ENCODE measurements at regions not wholly inside any gene's neighbourhood (a gene's known extent, or its start where the extent isn't known, plus 50 kb on each side); places are given as distances from the start of the nearest gene placed in this dataset.

DNA sequence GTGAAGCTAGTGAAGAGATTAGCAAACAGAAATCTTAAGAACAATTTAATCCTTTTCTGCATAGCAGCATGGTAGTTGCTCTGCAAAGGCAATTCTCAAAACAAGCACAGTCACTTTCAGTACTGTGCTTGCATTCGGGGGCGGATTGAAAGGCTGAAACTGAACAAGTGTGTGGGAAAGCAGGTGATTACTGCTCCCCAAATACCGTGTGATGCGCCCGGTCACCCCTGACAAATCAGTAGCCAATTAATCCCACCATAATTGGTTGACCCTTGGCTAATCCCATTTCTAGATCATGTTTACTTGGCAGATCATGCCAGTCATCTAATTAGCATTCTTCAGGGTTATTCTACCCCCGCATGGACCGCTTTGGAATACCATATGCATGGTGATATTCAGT is 76.5 kb upstream of the ADRB1 start:
- intact Hi-C loops (cut with micrococcal nuclease): loop anchor here (10.0 kb wide), 1 partner anchor 968 kb away; the partner anchor contains the start of gene TRUB1

DNA sequence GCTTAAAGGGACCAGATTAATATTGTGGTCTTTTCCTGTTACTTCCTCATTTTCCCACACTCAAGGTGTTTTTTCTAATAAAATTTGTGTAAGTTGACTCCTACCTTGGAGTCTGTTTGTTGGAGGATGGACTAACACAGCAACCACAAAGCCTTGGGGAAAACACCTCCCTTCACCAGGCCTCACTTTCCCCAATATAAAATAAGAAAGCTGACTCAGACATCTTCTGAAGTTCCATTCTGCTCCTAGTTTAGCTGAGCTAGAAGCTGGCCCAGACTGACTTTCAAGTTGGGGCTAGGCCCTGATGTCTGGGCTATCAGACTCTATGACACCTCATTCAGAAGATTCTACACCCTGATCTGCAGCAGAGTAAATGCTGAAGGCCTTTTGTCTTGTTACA is 73.0 kb upstream of the ADRB1 start:
- intact Hi-C loops (cut with micrococcal nuclease): no loop called here

DNA sequence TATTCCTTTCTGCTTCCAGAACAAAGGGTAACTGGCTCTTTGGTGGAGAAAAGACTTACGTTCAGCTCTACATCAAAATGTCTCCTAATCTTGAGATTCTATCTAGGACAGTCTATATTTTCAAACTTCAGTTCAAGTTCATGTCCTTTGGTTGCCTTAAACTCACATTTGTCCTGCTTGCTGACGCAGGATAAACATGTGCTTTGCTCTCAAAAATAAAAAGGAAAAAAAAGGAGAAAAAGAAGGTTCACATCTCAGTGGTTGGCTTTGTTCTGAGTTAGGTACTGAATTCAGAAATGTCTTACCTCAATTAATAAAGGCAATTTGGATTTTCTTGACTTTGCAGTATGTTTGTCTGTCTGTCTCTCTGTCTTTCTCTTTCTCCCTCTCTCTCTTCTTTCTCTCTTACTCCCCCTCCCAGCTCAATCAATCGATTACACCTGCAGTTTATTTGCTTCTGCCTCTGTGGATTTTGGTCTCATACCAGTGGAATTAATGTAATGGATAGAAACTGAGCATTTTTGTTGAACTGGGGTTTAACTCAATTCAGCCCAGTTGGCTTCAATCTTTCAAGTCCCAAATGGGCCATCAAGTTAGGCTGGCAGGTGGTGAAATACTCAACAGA is 72.2 kb upstream of the ADRB1 start:
- intact Hi-C loops (cut with micrococcal nuclease): no loop called here

DNA sequence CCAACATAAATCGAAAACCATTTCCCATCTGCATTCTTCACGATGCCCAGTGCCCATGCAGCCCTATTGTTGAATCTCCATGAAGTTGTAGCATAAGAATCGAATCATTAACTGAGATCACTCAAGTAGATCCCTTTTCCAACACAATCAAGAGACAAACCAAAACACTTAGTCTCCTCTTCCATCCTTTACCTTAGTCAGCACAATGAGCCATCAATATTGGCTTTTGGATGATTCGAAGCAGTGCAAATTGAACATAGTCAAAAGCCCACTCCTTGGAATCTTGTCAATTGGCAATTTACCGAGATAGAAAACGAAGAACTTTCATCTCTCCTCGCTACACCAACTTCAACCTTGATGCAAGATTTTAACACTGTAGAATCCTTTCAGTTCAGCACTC is 66.5 kb upstream of the ADRB1 start:
- intact Hi-C loops (cut with micrococcal nuclease): no loop called here

DNA sequence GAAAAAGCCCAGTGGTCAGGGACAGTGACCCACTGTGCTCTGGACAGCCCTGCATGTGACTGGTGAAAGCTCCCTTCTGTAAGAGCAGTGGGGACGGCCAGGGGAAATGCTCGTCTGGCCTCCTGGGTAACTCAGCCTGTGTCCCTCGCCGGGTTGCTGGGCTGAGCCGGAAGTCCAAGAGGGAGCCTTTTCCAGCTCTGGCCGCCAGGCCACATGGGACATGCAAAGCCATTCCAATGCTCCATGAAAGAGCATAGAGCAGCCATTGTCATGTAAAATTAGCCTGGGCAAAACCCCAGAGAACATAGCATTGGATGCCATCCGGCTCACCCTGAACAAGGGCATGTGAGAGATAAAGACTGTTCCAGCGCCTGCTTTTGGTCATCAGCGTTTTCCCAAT is 64.9 kb upstream of the ADRB1 start:
- intact Hi-C loops (cut with micrococcal nuclease): no loop called here

DNA sequence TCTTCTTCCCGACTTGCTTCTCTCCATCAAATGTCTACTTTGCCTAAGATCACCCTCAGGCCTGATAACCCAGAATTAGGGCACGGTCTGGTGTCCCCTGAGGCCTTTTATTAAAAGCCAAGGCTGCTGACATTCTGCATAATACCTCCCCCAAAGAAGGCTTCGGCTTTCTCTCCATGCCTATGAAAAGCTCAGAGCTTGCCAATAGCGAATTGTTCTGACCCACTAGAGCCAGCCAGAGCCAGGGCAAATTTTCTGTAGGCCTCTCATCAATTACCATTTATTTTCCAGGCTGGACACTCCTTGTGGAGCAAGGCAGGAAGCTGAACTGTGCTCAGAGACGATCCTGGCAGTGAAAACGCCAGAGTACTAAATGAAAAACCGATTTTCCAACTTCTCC is 64.3 kb upstream of the ADRB1 start:
- intact Hi-C loops (cut with micrococcal nuclease): no loop called here

DNA sequence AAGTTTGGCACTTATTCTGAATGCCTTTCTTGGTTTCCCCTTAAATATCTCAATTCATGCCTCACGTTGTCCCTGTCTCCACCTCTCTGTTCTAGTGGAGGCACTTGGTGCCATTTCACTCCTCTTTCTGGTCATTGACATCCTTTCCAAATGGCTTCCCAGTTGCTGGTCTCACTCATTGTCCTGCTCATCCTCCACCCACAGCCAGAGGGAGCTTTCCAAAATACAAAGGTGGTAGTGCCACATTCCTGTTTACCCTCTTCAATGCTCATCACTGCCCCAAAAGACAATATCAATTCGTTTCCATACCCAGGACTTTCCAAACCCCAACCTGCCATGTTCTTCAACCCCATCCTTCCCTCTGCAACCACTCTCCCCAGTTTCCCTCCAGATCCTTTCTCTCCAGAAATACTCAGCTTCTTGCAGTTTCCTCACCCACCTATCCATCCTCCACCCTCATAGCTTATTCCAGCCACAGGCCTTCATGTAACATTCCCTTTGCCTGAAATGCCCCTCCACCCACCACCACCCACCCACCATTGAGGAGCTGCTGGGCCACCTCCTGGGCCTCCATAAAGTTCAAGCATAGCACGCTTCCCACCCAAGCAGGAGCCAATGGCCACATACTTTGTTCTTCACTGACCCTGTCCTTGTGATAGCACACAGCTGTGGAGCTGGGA is 63.1 kb upstream of the ADRB1 start:
- intact Hi-C loops (cut with micrococcal nuclease): no loop called here

DNA sequence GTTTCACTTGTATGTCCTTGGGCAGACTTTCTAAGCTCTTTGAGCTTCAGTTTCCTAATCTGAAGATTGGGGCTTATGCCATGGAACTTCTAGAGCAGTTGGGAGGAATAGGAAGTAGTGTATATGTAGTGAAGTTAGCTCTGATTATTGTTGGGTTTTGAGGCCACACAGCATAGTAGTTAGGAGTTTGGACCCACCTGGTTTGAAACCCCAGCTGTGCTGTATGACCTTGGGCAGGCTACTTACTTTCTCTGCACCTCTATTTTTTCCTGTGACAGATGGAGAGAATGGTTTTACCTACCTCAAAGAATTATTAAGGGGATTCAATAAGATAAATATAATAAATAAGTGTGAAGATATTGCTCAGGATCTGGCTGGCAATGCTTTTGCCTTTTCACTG is 61.4 kb upstream of the ADRB1 start:
- intact Hi-C loops (cut with micrococcal nuclease): loop anchor here (2.0 kb wide), 1 partner anchor 21 kb away; no protein-coding TSS in a partner anchor

DNA sequence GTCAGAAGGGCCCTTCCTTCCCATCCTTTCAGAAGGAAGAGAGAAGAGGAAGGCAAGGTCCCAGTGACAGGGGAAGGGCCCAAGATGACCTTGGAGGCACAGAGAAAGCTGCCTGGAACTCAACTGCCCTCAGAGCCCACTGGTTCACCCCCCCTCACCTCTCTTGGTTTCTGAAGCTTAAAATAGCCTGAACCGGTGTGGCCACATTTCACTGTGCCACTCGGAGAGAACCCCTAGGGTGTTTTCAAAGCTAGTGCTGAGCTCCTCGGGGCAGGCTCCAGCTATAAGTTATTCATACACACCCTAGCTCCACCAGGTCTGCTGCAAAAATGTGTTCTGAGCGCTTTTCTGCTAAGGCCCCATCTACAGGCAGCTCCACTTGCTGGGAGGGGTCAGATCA is 60.9 kb upstream of the ADRB1 start:
- intact Hi-C loops (cut with micrococcal nuclease): loop anchor here (2.0 kb wide), 1 partner anchor 22 kb away; no protein-coding TSS in a partner anchor

DNA sequence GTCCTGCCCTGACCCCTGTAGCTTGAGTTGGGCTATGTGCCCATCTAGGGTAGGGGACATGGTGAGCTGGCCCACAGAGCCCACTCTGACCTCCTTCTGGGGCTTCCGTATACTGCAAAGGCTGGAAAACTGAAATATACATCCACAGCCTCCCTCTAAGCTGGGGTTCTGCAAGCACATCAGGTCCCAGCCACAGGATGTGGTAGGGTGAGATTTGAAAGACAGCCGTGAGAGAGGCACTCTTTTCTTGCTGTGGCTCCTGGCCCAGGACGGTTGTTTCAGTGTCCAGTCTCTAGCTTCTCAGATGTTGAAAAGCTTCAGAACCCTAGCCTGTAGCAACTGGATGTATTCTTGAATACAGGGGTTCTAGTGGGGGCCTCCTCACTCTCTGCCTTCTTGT is 60.1 kb upstream of the ADRB1 start:
- intact Hi-C loops (cut with micrococcal nuclease): loop anchor here (2.0 kb wide), 1 partner anchor 23 kb away; no protein-coding TSS in a partner anchor

DNA sequence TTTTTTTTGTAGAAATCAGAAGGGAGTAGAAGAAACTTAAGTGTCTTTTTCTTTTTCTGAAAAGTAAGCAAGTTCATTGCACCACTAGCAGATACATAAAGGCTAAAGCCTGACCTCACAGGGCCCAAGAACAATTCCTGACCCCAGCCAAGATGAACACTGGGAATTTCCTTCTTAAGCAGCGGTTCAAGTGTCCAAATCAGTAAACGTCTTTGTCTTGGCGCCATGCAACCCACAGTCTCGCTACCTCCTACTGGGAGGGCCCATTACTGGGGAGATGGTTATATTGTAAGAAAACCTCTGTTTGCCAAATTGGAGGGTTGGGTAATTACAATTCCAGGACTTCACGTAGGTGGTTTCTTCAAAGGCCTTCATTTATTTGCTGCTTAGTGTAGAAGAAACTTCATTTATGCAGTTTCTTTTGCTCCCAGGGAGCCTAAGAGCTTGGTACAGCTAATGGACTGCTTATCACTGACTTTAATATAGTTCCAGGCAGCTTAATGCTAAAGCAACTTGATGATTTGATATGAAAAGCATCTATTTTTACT is 58.3 kb upstream of the ADRB1 start:
- intact Hi-C loops (cut with micrococcal nuclease): no loop called here

DNA sequence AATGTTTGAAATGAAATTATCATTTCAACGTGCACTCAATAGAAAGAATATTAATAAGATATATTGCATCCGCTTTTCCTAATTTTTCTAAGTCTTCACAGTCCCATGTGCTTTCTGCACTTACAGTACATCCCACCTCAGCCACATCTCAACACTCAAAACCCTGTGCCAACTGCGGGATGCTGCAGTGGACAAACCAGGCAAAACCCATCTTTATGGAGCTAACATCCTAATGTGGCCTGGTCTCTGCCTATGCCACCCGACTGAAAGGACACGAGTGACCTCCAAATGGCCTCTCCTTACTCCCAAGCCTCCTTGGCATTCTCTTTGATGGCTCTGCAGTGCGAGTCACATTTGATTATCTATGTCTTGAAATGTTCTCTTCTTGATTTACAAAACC is 57.4 kb upstream of the ADRB1 start:
- intact Hi-C loops (cut with micrococcal nuclease): no loop called here

DNA sequence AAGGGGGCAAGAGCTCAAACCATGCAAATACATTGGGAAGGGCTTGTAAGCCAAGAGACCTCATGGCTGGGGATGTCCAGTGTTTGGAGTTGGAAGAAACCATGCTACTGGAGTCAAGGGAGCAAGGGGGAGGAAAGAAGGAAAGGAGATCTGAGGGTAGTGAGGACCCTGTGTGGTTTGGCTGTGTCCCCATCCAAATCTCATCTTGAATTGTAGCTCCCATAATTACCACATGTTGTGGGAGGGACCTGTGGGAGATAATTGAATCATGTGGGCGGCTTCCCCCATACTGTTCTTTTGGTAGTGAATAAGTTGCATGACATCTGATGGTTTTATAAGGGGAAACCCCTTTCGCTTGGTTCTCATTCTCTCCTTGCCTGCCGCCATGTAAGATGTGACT is 56.5 kb upstream of the ADRB1 start:
- intact Hi-C loops (cut with micrococcal nuclease): no loop called here

DNA sequence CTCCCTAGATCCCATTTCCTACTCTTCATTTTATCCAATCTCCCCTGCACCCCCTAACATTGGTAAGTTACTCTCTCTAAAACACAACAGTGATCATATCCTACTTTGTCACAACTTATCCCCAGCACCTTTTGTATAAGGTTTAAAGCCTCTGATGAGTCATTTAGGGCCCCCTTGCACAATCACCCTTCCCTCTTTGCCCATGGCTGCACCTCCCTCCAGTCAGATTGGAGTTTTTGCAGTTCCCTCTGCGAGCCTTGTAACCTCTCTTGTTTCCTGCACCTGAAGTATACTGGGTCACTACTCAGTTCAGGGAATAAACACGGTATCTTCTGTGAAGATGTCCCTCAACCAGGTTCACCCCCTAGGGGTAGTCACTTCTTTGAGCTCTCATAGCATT is 55.9 kb upstream of the ADRB1 start:
- intact Hi-C loops (cut with micrococcal nuclease): no loop called here

DNA sequence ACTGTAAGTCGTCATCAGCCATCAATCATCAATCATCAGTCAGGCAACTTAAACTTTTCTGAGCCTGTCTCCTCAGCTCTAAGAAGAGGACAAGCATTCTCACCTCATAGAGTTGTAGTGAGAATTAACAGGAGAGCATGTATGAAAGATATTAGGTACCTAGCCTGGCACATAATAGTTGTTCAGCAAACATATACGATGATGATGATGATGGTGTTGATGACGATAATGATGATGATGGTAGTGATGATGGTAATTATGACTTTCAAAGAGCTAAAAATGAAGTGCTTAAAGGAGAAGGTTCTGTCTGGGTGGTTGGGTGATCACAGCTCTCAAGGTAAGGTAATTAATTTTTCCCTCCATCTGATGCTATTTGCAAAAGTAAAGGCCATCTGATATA is 55.1 kb upstream of the ADRB1 start:
- intact Hi-C loops (cut with micrococcal nuclease): no loop called here

DNA sequence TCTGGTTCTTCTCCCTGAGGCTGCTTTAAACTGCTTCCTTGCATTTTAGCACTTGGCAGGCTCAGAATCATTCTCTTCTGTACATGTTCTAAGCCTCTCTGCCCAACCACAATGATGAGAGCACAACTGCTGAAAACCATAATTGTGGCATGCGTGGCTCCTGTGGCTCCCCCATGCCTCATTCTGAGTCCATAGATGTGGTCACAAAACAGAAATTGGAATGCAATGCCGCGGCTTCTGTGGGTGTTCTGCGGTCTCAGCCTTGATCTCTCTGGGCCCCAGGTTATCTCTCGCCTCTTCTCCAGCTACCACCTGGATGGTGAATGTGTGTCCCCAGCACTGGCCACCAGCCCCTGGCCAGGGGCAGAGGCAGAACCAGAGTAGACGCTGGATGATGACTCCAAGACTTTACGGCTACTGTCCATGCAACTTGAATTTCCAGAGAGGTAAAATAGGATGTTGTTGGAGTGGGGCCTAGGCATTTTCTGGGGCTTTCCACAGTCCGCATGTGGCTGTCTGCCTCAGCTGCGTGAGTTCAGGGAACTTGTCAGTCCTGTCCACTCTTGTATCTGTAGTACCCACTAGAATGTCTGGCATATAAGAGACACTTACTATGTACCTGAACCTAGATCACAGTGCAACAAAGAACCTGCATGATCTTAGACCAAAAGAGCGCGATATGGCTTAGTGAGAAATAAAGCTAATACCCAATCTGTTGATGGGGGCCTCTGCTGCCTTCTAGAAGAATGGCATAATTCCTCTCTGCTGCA is 52.4 kb upstream of the ADRB1 start:
- intact Hi-C loops (cut with micrococcal nuclease): loop anchor here (2.0 to 5.0 kb wide), 2 partner anchors 39 to 192 kb away; no protein-coding TSS in a partner anchor

DNA sequence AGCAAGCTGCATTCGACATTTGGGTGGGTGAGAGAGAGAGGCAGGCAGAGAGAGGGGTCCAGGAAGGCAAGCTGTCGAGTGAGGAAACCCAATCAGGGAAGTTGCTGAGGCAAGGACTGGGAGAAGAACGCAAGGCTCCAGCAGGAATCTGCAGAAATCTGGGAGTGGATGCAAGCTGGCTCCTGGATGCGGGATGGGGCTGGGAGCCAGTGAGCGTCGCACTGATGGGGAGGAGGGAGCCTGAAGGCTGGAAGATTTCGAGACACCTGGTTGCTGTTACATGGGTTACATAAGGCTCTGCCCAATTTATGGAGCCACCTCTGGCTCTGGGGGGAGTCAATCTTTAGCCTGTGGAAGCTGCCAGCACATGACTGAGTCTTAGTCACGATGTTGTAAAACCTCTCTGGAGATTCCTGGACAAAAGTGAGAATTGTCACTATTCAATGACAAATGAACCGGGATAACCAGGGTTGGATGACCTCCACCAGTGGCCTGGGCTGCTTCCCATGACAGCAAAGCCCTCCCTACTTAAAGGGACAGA is 51.1 kb upstream of the ADRB1 start:
- intact Hi-C loops (cut with micrococcal nuclease): loop anchor here (5.0 kb wide), 1 partner anchor 40 kb away; no protein-coding TSS in a partner anchor

DNA sequence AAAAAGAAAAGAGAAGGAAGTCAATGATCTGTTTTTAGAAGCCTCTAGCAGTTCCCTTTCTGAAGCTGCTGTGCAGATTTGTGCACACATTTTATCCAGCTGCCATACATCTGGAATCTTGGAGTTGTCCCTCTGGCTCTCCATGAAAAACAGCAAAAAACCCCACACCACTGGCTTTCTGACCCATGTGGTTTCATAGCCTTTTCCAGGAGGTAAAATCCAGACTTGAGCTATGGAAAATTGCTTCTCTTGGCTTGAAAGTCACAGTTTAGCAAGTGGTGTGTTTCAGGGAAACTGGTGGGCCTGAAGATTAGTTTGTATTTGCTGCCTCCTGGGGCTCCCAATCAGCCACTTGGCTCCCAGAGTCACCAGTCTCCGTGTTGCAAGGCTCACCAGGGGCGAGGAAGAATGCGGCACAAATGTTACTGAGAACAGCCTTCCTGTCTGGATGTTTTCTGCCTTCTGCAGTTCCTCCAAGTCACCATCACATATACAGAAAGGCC is 50.1 kb upstream of the ADRB1 start:
- intact Hi-C loops (cut with micrococcal nuclease): loop anchor here (5.0 kb wide), 1 partner anchor 41 kb away; no protein-coding TSS in a partner anchor

Measured in T-helper 1 cell treated with Interleukin-12 subunit alpha and Interleukin-12 subunit beta and Interleukin-4 antibody, amounts not matched to agents 30 ng/mL and 1 ng/mL, for 36 hours (primary cell).